ENCODE measurements at regions not wholly inside any gene's neighbourhood (a gene's known extent, or its start where the extent isn't known, plus 50 kb on each side); places are given as distances from the start of the nearest gene placed in this dataset.

DNA sequence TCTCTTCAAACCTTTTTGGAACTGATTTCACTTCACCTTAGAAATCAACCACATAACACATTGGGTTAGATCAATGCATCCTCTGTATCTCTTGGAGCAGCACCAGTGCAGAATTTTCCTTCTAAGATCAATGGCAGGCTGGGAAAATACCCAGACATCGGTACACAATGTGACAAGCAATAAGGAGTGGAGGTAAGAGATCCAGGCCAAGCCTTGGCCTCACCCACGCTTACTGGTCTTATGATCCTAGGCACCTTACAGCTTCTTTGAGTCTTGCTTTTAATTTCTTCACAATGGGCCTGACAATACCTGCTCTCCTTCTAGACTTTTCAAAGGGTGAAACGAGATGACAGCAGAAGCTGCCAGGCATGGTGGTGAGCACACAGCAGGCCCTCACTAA is 232.0 kb downstream of the LACC1 start (continued):
- TF ChIP-seq, protein P1, sequence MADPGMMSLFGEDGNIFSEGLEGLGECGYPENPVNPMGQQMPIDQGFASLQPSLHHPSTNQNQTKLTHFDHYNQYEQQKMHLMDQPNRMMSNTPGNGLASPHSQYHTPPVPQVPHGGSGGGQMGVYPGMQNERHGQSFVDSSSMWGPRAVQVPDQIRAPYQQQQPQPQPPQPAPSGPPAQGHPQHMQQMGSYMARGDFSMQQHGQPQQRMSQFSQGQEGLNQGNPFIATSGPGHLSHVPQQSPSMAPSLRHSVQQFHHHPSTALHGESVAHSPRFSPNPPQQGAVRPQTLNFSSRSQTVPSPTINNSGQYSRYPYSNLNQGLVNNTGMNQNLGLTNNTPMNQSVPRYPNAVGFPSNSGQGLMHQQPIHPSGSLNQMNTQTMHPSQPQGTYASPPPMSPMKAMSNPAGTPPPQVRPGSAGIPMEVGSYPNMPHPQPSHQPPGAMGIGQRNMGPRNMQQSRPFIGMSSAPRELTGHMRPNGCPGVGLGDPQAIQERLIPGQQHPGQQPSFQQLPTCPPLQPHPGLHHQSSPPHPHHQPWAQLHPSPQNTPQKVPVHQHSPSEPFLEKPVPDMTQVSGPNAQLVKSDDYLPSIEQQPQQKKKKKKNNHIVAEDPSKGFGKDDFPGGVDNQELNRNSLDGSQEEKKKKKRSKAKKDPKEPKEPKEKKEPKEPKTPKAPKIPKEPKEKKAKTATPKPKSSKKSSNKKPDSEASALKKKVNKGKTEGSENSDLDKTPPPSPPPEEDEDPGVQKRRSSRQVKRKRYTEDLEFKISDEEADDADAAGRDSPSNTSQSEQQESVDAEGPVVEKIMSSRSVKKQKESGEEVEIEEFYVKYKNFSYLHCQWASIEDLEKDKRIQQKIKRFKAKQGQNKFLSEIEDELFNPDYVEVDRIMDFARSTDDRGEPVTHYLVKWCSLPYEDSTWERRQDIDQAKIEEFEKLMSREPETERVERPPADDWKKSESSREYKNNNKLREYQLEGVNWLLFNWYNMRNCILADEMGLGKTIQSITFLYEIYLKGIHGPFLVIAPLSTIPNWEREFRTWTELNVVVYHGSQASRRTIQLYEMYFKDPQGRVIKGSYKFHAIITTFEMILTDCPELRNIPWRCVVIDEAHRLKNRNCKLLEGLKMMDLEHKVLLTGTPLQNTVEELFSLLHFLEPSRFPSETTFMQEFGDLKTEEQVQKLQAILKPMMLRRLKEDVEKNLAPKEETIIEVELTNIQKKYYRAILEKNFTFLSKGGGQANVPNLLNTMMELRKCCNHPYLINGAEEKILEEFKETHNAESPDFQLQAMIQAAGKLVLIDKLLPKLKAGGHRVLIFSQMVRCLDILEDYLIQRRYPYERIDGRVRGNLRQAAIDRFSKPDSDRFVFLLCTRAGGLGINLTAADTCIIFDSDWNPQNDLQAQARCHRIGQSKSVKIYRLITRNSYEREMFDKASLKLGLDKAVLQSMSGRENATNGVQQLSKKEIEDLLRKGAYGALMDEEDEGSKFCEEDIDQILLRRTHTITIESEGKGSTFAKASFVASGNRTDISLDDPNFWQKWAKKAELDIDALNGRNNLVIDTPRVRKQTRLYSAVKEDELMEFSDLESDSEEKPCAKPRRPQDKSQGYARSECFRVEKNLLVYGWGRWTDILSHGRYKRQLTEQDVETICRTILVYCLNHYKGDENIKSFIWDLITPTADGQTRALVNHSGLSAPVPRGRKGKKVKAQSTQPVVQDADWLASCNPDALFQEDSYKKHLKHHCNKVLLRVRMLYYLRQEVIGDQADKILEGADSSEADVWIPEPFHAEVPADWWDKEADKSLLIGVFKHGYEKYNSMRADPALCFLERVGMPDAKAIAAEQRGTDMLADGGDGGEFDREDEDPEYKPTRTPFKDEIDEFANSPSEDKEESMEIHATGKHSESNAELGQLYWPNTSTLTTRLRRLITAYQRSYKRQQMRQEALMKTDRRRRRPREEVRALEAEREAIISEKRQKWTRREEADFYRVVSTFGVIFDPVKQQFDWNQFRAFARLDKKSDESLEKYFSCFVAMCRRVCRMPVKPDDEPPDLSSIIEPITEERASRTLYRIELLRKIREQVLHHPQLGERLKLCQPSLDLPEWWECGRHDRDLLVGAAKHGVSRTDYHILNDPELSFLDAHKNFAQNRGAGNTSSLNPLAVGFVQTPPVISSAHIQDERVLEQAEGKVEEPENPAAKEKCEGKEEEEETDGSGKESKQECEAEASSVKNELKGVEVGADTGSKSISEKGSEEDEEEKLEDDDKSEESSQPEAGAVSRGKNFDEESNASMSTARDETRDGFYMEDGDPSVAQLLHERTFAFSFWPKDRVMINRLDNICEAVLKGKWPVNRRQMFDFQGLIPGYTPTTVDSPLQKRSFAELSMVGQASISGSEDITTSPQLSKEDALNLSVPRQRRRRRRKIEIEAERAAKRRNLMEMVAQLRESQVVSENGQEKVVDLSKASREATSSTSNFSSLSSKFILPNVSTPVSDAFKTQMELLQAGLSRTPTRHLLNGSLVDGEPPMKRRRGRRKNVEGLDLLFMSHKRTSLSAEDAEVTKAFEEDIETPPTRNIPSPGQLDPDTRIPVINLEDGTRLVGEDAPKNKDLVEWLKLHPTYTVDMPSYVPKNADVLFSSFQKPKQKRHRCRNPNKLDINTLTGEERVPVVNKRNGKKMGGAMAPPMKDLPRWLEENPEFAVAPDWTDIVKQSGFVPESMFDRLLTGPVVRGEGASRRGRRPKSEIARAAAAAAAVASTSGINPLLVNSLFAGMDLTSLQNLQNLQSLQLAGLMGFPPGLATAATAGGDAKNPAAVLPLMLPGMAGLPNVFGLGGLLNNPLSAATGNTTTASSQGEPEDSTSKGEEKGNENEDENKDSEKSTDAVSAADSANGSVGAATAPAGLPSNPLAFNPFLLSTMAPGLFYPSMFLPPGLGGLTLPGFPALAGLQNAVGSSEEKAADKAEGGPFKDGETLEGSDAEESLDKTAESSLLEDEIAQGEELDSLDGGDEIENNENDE (IDR thresholded peaks at IDR 0.05; ENCODE audit: insufficient replicate concordance, low read length), result no peak
- TF ChIP-seq GABPA (IDR thresholded peaks at IDR 0.05; ENCODE audit: borderline replicate concordance, insufficient read depth, low read length), result no peak
- TF ChIP-seq, protein P2, sequence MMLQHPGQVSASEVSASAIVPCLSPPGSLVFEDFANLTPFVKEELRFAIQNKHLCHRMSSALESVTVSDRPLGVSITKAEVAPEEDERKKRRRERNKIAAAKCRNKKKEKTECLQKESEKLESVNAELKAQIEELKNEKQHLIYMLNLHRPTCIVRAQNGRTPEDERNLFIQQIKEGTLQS (IDR thresholded peaks at IDR 0.05; ENCODE audit: insufficient read depth, low read depth, low read length), result no peak
- TF ChIP-seq, protein P3, sequence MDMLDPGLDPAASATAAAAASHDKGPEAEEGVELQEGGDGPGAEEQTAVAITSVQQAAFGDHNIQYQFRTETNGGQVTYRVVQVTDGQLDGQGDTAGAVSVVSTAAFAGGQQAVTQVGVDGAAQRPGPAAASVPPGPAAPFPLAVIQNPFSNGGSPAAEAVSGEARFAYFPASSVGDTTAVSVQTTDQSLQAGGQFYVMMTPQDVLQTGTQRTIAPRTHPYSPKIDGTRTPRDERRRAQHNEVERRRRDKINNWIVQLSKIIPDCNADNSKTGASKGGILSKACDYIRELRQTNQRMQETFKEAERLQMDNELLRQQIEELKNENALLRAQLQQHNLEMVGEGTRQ (IDR thresholded peaks at IDR 0.05; ENCODE audit: low read length), result no peak
- no peak for TF ChIP-seq SIRT6 (IDR thresholded peaks at IDR 0.05; ENCODE audit: low read length)
